SK-N-SH (cell line): ENCODE measurements at regions not wholly inside any gene's neighbourhood (a gene's known extent, or its start where the extent isn't known, plus 50 kb on each side); places are given as distances from the start of the nearest gene placed in this dataset.
A peak's percentile ranks its signal among the peaks of the same experiment; 100 is the strongest.

ENCODE experiments used
- CTCF ChIA-PET: fragments of 300-600, 350-600 bp; formaldehyde crosslinking; extraction: SDS; loops from one replicate; lab custom pipeline; 2021; lab: Yijun Ruan, JAX
- POLR2A ChIA-PET: fragments of 350-600 bp; sonication (Branson Sonifier 250); formaldehyde crosslinking; extraction: SDS; loops from one replicate; lab custom pipeline; 2020; ENCODE audit warnings: antibody characterized with exemption, inconsistent platforms; lab: Yijun Ruan, JAX
- DNase-seq: peaks from one replicate; pipeline ENCODE4 v3.0.0; 2012
- H2AFZ ChIP-seq: fragments of 200-600 bp; sonication (generic); 2 replicates; pipeline ENCODE4 v1.8.1; 2016; ENCODE audit warnings: antibody characterized with exemption, mild to moderate bottlenecking, low read depth
- H3F3A ChIP-seq: fragments of 200-600 bp; sonication (generic); replicated peaks from 2 replicates; pipeline ENCODE3; 2016; ENCODE audit warnings: antibody characterized with exemption, mild to moderate bottlenecking; ENCODE audit not compliant: insufficient read depth
- H3K27ac ChIP-seq, 2 experiments: fragments of 200-500 bp in 1 of 2; fragments of 200-600 bp in 1 of 2; sonication (Bioruptor generic) in 1 of 2; sonication (generic), shearing (Covaris generic) in 1 of 2; 2 replicates each; pipeline versions ENCODE4 v1.5.1 to v1.6.1; 2014 to 2016; ENCODE audit warnings: low read depth in 2 of 2, inconsistent platforms in 1 of 2, low read length in 1 of 2, mild to moderate bottlenecking in 1 of 2, mixed read lengths in 1 of 2
- H3K27me3 ChIP-seq: fragments of 200-600 bp; sonication (generic), shearing (Covaris generic); 2 replicates; pipeline ENCODE4 v1.6.1; 2016; ENCODE audit warnings: mixed run types; ENCODE audit not compliant: insufficient read depth
- H3K36me3 ChIP-seq, 2 experiments: fragments of 200-500 bp in 1 of 2; fragments of 200-600 bp in 1 of 2; sonication (Bioruptor generic) in 1 of 2; sonication (generic) in 1 of 2; replicated peaks in 1 of 2; 2 replicates each; pipeline versions ENCODE3 to v1.5.1; 2014 to 2016; ENCODE audit warnings: low read length in 1 of 2, mild to moderate bottlenecking in 1 of 2; ENCODE audit not compliant: insufficient read depth in 2 of 2, control insufficient read depth in 1 of 2
- H3K4me1 ChIP-seq, 2 experiments: fragments of 200-500 bp in 1 of 2; fragments of 200-600 bp in 1 of 2; sonication (Bioruptor generic) in 1 of 2; sonication (generic), shearing (Covaris generic) in 1 of 2; 2 replicates each; pipeline versions ENCODE4 v1.5.1 to v1.6.1; 2014 to 2016; ENCODE audit warnings: low read depth in 1 of 2, low read length in 1 of 2, mixed run types in 1 of 2; ENCODE audit not compliant: insufficient read depth in 2 of 2, control insufficient read depth in 1 of 2
- H3K4me2 ChIP-seq: fragments of 200-600 bp; sonication (generic), shearing (Covaris generic); 2 replicates; pipeline ENCODE4 v1.6.1; 2017; ENCODE audit warnings: mixed run types
- H3K4me3 ChIP-seq, 2 experiments: fragments of 200-500 bp in 1 of 2; fragments of 200-600 bp in 1 of 2; sonication (Bioruptor generic) in 1 of 2; sonication (generic), shearing (Covaris generic) in 1 of 2; 2 replicates each; pipeline versions ENCODE4 v1.5.1 to v1.8.1; 2014 to 2016; ENCODE audit warnings: low read depth in 2 of 2, inconsistent platforms in 1 of 2, low read length in 1 of 2, mild to moderate bottlenecking in 1 of 2, mixed read lengths in 1 of 2, moderate library complexity in 1 of 2
- H3K79me2 ChIP-seq: fragments of 200-600 bp; sonication (generic); 2 replicates; pipeline ENCODE4 v1.8.1; 2017; ENCODE audit warnings: mild to moderate bottlenecking; ENCODE audit not compliant: insufficient read depth
- H3K9ac ChIP-seq: fragments of 200-600 bp; sonication (generic); 2 replicates; pipeline ENCODE4 v1.6.1; 2017; ENCODE audit warnings: mixed run types
- H3K9me2 ChIP-seq: fragments of 200-600 bp; sonication (generic); 2 replicates; pipeline ENCODE4 v1.6.1; 2017; ENCODE audit warnings: mixed run types
- H3K9me3 ChIP-seq: fragments of 200-600 bp; sonication (generic); 2 replicates; pipeline ENCODE4 v1.6.1; 2017; ENCODE audit warnings: mixed run types, mild to moderate bottlenecking, moderate library complexity
- H4K20me1 ChIP-seq: fragments of 200-600 bp; sonication (generic); 2 replicates; pipeline ENCODE4 v1.6.1; 2017; ENCODE audit warnings: mild to moderate bottlenecking, mixed run types; ENCODE audit not compliant: insufficient read depth
- CTCF ChIP-seq: fragments of 200-600 bp; sonication (generic); IDR thresholded peaks from 2 replicates; pipeline ENCODE4 v1.6.1; 2017; ENCODE audit warnings: antibody characterized with exemption, mild to moderate bottlenecking, moderate library complexity
- FOXJ3 ChIP-seq: sonication (generic); formaldehyde crosslinking; IDR thresholded peaks from 2 replicates; pipeline ENCODE4 v1.5.1; 2020; ENCODE audit warnings: mild to moderate bottlenecking, missing genetic modification reagents
- GABPA ChIP-seq: IDR thresholded peaks from 2 replicates; pipeline ENCODE4 v1.4.0; 2012; ENCODE audit warnings: low read depth, mild to moderate bottlenecking
- JUND ChIP-seq: IDR thresholded peaks from 2 replicates; pipeline ENCODE4 v1.4.0; 2012
- PBX3 ChIP-seq: IDR thresholded peaks from 2 replicates; pipeline ENCODE4; 2012
- RFX5 ChIP-seq: IDR thresholded peaks from 2 replicates; pipeline ENCODE4 v1.6.1; 2012; ENCODE audit warnings: mild to moderate bottlenecking, improper control_type of control experiment, low read length
- TAF1 ChIP-seq: IDR thresholded peaks from 2 replicates; pipeline ENCODE4 v1.6.1; 2012; ENCODE audit warnings: low read depth, mild to moderate bottlenecking, low read length, moderate library complexity, borderline replicate concordance
- TCF12 ChIP-seq: IDR thresholded peaks from 2 replicates; pipeline ENCODE4 v1.4.0; 2012
- YY1 ChIP-seq: IDR thresholded peaks from 2 replicates; pipeline ENCODE4 v1.4.0; 2012; ENCODE audit warnings: low read depth, mild to moderate bottlenecking
- ZBTB33 ChIP-seq: IDR thresholded peaks from 2 replicates; pipeline ENCODE4 v1.4.0; 2012; ENCODE audit warnings: low read depth, borderline replicate concordance
- WGBS: methylation state at CpG from one replicate; pipeline ENCODE4 v1.1.6; 2017; ENCODE audit warnings: low lambda C conversion rate; 5-methylcytosine and 5-hydroxymethylcytosine counted together

GRCh38 chr9:78615372-78615771 lies 318.4 kb downstream of the PSAT1 start (continued):
- TF ChIP-seq CTCF (no peak), GABPA (no peak), YY1 (no peak), ZBTB33 (no peak), TAF1 (no peak), FOXJ3 (CRISPR knock-in tag) (no peak)

- H3F3A ChIP-seq = peaks cover 26% of the 10 kb centered on the region
- 88% methylated on average over 2 of the region's 2 CpGs for WGBS
These were observed 321.8 kb downstream of the PSAT1 start for GRCh38 chr9:78618735-78619134.

GRCh38 chr9:78620303-78620702 lies 323.4 kb downstream of the PSAT1 start:
- WGBS = 40% methylated on average over 3 of the region's 3 CpGs
- H3K27me3 ChIP-seq = no peaks in the 10 kb centered on the region
- H3K4me2 ChIP-seq = peak overlapping the region; percentile 64
- ChIA-PET POLR2A (no interaction called here), CTCF (no interaction called here)
- peak overlapping the region in 1 of 2 experiments; percentile 5; a peak in 1 of 4 replicates for H3K4me3 ChIP-seq
- no peak for DNase-seq
- peaks cover 26% of the 10 kb centered on the region for H3F3A ChIP-seq
- H3K4me1 ChIP-seq = peaks cover 0 to 10% of the 10 kb centered on the region in 2 experiments; a peak in 3 of 4 replicates
- no peaks in the 10 kb centered on the region for H3K36me3 ChIP-seq
- no peaks in the 10 kb centered on the region for H3K79me2 ChIP-seq
- H3K9ac ChIP-seq = peak overlapping the region; percentile 55; the same call in 1 of the 2 replicates
- no peaks in the 10 kb centered on the region for H3K9me2 ChIP-seq
- H2AFZ ChIP-seq = peak overlapping the region; percentile 67; the same call in 1 of the 2 replicates
- H3K9me3 ChIP-seq = no peaks in the 10 kb centered on the region
- TF ChIP-seq TCF12 = no peak
- TF ChIP-seq RFX5 = no peak
- peak; percentile 26; the same call in 1 of the 2 replicates for TF ChIP-seq PBX3
- H3K27ac ChIP-seq = peak overlapping the region in 1 of 2 experiments; percentile 92; a peak in 2 of 4 replicates
- no peaks in the 10 kb centered on the region for H4K20me1 ChIP-seq

More at GRCh38 chr9:78618735-78619134, 321.8 kb downstream of the PSAT1 start:
- Histone ChIP-seq H3K27me3 (no peaks in the 10 kb centered on the region), H3K36me3 (no peaks in the 10 kb centered on the region), H3K4me2 (no peak overlapping the region), H2AFZ (no peak overlapping the region), H3K9me3 (no peaks in the 10 kb centered on the region), H4K20me1 (no peaks in the 10 kb centered on the region), H3K9ac (no peak overlapping the region), H3K4me1 (peaks cover 0 to 10% of the 10 kb centered on the region in 2 experiments; a peak in 3 of 4 replicates), H3K27ac (0 out of 4 replicates have a peak overlapping the region, but pooled peaks of 1 of the 2 experiments have one; percentile 92), H3K79me2 (no peaks in the 10 kb centered on the region)
- ChIA-PET CTCF (no interaction called here), POLR2A (no interaction called here)
- no peak for DNase-seq
- TF ChIP-seq YY1 (no peak), JUND (no peak)
- TF ChIP-seq, all 33 proteins: peak for 0
- H3K4me3 ChIP-seq = no peak overlapping the region
- no peaks in the 10 kb centered on the region for H3K9me2 ChIP-seq
